ENCODE measurements at regions not wholly inside any gene's neighbourhood (a gene's known extent, or its start where the extent isn't known, plus 50 kb on each side); places are given as distances from the start of the nearest gene placed in this dataset.

GRCh38 chr2:221282386-221282785 is 289.7 kb downstream of the EPHA4 start:
- no CpG with 5 or more reads among the region's 4 CpGs for WGBS (ENCODE audit: insufficient coverage, insufficient read length)
- no peak for DNase-seq (ENCODE audit: low read depth, low spot score)
- 0 out of 2 replicates have a peak, but pooled peaks cover 1% of the 10 kb centered on the region for H3K4me1 ChIP-seq (ENCODE audit: control insufficient read depth, insufficient read depth, low read length)
- H3K27me3 ChIP-seq (ENCODE audit: control insufficient read depth, insufficient read depth, low read length), result no peaks in the 10 kb centered on the region
- no peaks in the 10 kb centered on the region for H3K36me3 ChIP-seq (ENCODE audit: control insufficient read depth, insufficient read depth, low read length)
- no peak overlapping the region for H3K4me3 ChIP-seq (ENCODE audit: low read length)
- H3K27ac ChIP-seq (ENCODE audit: low read length), result no peak overlapping the region
- no peaks in the 10 kb centered on the region for H3K9me3 ChIP-seq (ENCODE audit: control insufficient read depth, insufficient read depth, low read length)

- no CpG with 5 or more reads among the region's 5 CpGs for WGBS (ENCODE audit: insufficient coverage, insufficient read length)
- H3K9me3 ChIP-seq (ENCODE audit: control insufficient read depth, insufficient read depth, low read length), result no peaks in the 10 kb centered on the region
- 0 out of 2 replicates have a peak, but pooled peaks cover 1% of the 10 kb centered on the region for H3K4me1 ChIP-seq (ENCODE audit: control insufficient read depth, insufficient read depth, low read length)
- H3K27me3 ChIP-seq (ENCODE audit: control insufficient read depth, insufficient read depth, low read length), result no peaks in the 10 kb centered on the region
- no peak overlapping the region for H3K27ac ChIP-seq (ENCODE audit: low read length)
- no peak overlapping the region for H3K4me3 ChIP-seq (ENCODE audit: low read length)
- no peaks in the 10 kb centered on the region for H3K36me3 ChIP-seq (ENCODE audit: control insufficient read depth, insufficient read depth, low read length)
- no peak for DNase-seq (ENCODE audit: low read depth, low spot score)
Measured at GRCh38 chr2:221283896-221284545, 288.1 kb downstream of the EPHA4 start.

GRCh38 chr2:221285148-221285547 is 287.0 kb downstream of the EPHA4 start:
- no peak overlapping the region for H3K4me3 ChIP-seq (ENCODE audit: low read length)
- 0 out of 2 replicates have a peak, but pooled peaks cover 1% of the 10 kb centered on the region for H3K4me1 ChIP-seq (ENCODE audit: control insufficient read depth, insufficient read depth, low read length)
- no peaks in the 10 kb centered on the region for H3K36me3 ChIP-seq (ENCODE audit: control insufficient read depth, insufficient read depth, low read length)
- H3K27ac ChIP-seq (ENCODE audit: low read length), result no peak overlapping the region
- no CpG with 5 or more reads among the region's 2 CpGs for WGBS (ENCODE audit: insufficient coverage, insufficient read length)
- no peak for DNase-seq (ENCODE audit: low read depth, low spot score)
- H3K27me3 ChIP-seq (ENCODE audit: control insufficient read depth, insufficient read depth, low read length), result no peaks in the 10 kb centered on the region
- no peaks in the 10 kb centered on the region for H3K9me3 ChIP-seq (ENCODE audit: control insufficient read depth, insufficient read depth, low read length)

- DNase-seq (ENCODE audit: low read depth, low spot score), result no peak
- no peak overlapping the region for H3K27ac ChIP-seq (ENCODE audit: low read length)
- no peaks in the 10 kb centered on the region for H3K27me3 ChIP-seq (ENCODE audit: control insufficient read depth, insufficient read depth, low read length)
- no peak overlapping the region for H3K4me3 ChIP-seq (ENCODE audit: low read length)
- H3K9me3 ChIP-seq (ENCODE audit: control insufficient read depth, insufficient read depth, low read length), result no peaks in the 10 kb centered on the region
- H3K4me1 ChIP-seq (ENCODE audit: control insufficient read depth, insufficient read depth, low read length), result 0 out of 2 replicates have a peak, but pooled peaks cover 1% of the 10 kb centered on the region
- no peaks in the 10 kb centered on the region for H3K36me3 ChIP-seq (ENCODE audit: control insufficient read depth, insufficient read depth, low read length)
Measured at GRCh38 chr2:221286406-221286805, 285.7 kb downstream of the EPHA4 start.

- no peak for DNase-seq (ENCODE audit: low read depth, low spot score)
- no peak overlapping the region for H3K4me3 ChIP-seq (ENCODE audit: low read length)
- WGBS (ENCODE audit: insufficient coverage, insufficient read length), result no CpG with 5 or more reads among the region's 3 CpGs
Measured at GRCh38 chr2:221289389-221289788, 282.7 kb downstream of the EPHA4 start.

GRCh38 chr2:221289846-221290245 is 282.3 kb downstream of the EPHA4 start:
- 0 out of 2 replicates have a peak, but pooled peaks cover 1% of the 10 kb centered on the region for H3K4me1 ChIP-seq (ENCODE audit: control insufficient read depth, insufficient read depth, low read length)
- no peaks in the 10 kb centered on the region for H3K9me3 ChIP-seq (ENCODE audit: control insufficient read depth, insufficient read depth, low read length)
- no peak overlapping the region for H3K27ac ChIP-seq (ENCODE audit: low read length)
- H3K4me3 ChIP-seq (ENCODE audit: low read length), result no peak overlapping the region
- DNase-seq (ENCODE audit: low read depth, low spot score), result no peak
- H3K27me3 ChIP-seq (ENCODE audit: control insufficient read depth, insufficient read depth, low read length), result no peaks in the 10 kb centered on the region
- no peaks in the 10 kb centered on the region for H3K36me3 ChIP-seq (ENCODE audit: control insufficient read depth, insufficient read depth, low read length)

More at GRCh38 chr2:221289389-221289788, 282.7 kb downstream of the EPHA4 start:
- no peak overlapping the region for H3K27ac ChIP-seq (ENCODE audit: low read length)
- H3K27me3 ChIP-seq (ENCODE audit: control insufficient read depth, insufficient read depth, low read length), result no peaks in the 10 kb centered on the region
- H3K4me1 ChIP-seq (ENCODE audit: control insufficient read depth, insufficient read depth, low read length), result 0 out of 2 replicates have a peak, but pooled peaks cover 1% of the 10 kb centered on the region
- no peaks in the 10 kb centered on the region for H3K36me3 ChIP-seq (ENCODE audit: control insufficient read depth, insufficient read depth, low read length)
- H3K9me3 ChIP-seq (ENCODE audit: control insufficient read depth, insufficient read depth, low read length), result no peaks in the 10 kb centered on the region

- Histone ChIP-seq H3K9me3 (ENCODE audit: control insufficient read depth, insufficient read depth, low read length) (no peaks in the 10 kb centered on the region), H3K4me3 (ENCODE audit: low read length) (no peak overlapping the region), H3K36me3 (ENCODE audit: control insufficient read depth, insufficient read depth, low read length) (no peaks in the 10 kb centered on the region), H3K27me3 (ENCODE audit: control insufficient read depth, insufficient read depth, low read length) (no peaks in the 10 kb centered on the region), H3K4me1 (ENCODE audit: control insufficient read depth, insufficient read depth, low read length) (no peaks in the 10 kb centered on the region), H3K27ac (ENCODE audit: low read length) (no peak overlapping the region)
- no peak for DNase-seq (ENCODE audit: low read depth, low spot score)
- WGBS (ENCODE audit: insufficient coverage, insufficient read length), result no CpG with 5 or more reads among the region's 6 CpGs
Measured at GRCh38 chr2:221293949-221294742, 278.0 kb downstream of the EPHA4 start.

GRCh38 chr2:221304916-221305315 is 267.2 kb downstream of the EPHA4 start:
- WGBS (ENCODE audit: insufficient coverage, insufficient read length), result no CpG with 5 or more reads among the region's 2 CpGs
- H3K4me3 ChIP-seq (ENCODE audit: low read length), result no peak overlapping the region
- no peak for DNase-seq (ENCODE audit: low read depth, low spot score)
- no peak overlapping the region for H3K27ac ChIP-seq (ENCODE audit: low read length)
- no peaks in the 10 kb centered on the region for H3K27me3 ChIP-seq (ENCODE audit: control insufficient read depth, insufficient read depth, low read length)
- no peaks in the 10 kb centered on the region for H3K4me1 ChIP-seq (ENCODE audit: control insufficient read depth, insufficient read depth, low read length)
- no peaks in the 10 kb centered on the region for H3K36me3 ChIP-seq (ENCODE audit: control insufficient read depth, insufficient read depth, low read length)
- H3K9me3 ChIP-seq (ENCODE audit: control insufficient read depth, insufficient read depth, low read length), result no peaks in the 10 kb centered on the region

- no peaks in the 10 kb centered on the region; the same call in 1 of the 2 replicates for H3K4me1 ChIP-seq (ENCODE audit: control insufficient read depth, insufficient read depth, low read length)
- H3K36me3 ChIP-seq (ENCODE audit: control insufficient read depth, insufficient read depth, low read length), result no peaks in the 10 kb centered on the region
- no CpG with 5 or more reads among the region's 4 CpGs for WGBS (ENCODE audit: insufficient coverage, insufficient read length)
- H3K27ac ChIP-seq (ENCODE audit: low read length), result no peak overlapping the region
- no peaks in the 10 kb centered on the region for H3K27me3 ChIP-seq (ENCODE audit: control insufficient read depth, insufficient read depth, low read length)
- no peak for DNase-seq (ENCODE audit: low read depth, low spot score)
- no peaks in the 10 kb centered on the region for H3K9me3 ChIP-seq (ENCODE audit: control insufficient read depth, insufficient read depth, low read length)
- H3K4me3 ChIP-seq (ENCODE audit: low read length), result no peak overlapping the region
Measured at GRCh38 chr2:221308507-221309066, 263.5 kb downstream of the EPHA4 start.

GRCh38 chr2:221309892-221310583 is 262.1 kb downstream of the EPHA4 start:
- no CpG with 5 or more reads among the region's 10 CpGs for WGBS (ENCODE audit: insufficient coverage, insufficient read length)
- Histone ChIP-seq H3K27ac (ENCODE audit: low read length) (no peak overlapping the region), H3K27me3 (ENCODE audit: control insufficient read depth, insufficient read depth, low read length) (no peaks in the 10 kb centered on the region), H3K9me3 (ENCODE audit: control insufficient read depth, insufficient read depth, low read length) (no peaks in the 10 kb centered on the region), H3K36me3 (ENCODE audit: control insufficient read depth, insufficient read depth, low read length) (no peaks in the 10 kb centered on the region), H3K4me1 (ENCODE audit: control insufficient read depth, insufficient read depth, low read length) (no peaks in the 10 kb centered on the region; the same call in 1 of the 2 replicates), H3K4me3 (ENCODE audit: low read length) (no peak overlapping the region)
- no peak for DNase-seq (ENCODE audit: low read depth, low spot score)
